ENCODE measurements at regions not wholly inside any gene's neighbourhood (a gene's known extent, or its start where the extent isn't known, plus 50 kb on each side); places are given as distances from the start of the nearest gene placed in this dataset.

DNA sequence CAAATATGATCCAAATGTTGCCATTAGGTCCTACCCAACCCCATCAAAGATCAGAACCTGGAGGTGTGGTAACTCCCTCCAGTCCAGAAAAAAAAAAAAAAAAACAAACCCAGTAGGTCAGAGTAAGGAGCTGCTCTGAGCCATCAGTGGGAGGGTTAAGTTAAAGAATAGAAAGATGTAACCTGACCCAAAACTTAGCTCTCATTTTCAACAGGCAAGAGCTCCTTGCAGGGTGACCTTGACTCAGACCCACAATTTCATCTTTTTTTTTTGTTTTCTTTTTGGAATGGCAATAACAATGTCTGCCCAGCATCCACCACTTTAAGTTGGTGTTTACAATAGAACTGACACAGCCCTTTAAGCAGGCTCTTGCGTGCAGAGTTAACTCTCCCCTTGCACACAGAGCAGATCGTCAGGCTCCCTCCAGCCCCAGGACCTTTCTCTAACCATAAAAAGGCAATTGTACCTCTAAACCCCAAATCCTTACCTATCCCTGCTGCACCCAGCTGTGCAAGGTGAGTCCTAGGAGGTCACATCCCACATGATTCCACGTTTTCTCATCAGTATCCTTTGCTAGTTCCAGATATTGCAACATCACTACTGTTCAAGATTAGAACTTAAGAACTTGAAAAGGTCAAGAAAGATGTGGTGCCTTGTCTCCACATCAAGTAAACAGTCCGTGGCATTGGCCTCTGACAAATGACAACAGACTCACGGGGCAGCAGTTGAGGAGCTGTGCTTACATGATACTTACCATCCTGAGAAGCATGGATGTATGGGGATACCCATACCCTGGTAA, 178.6 kb upstream of the EEA1 start:
- DNase-seq = no peak

GRCh38 chr12:93108985-93109384, 179.9 kb upstream of the EEA1 start:
- DNase-seq = no peak

- DNase-seq = no peak
Measured at GRCh38 chr12:93109551-93110203, 180.6 kb upstream of the EEA1 start.

DNA sequence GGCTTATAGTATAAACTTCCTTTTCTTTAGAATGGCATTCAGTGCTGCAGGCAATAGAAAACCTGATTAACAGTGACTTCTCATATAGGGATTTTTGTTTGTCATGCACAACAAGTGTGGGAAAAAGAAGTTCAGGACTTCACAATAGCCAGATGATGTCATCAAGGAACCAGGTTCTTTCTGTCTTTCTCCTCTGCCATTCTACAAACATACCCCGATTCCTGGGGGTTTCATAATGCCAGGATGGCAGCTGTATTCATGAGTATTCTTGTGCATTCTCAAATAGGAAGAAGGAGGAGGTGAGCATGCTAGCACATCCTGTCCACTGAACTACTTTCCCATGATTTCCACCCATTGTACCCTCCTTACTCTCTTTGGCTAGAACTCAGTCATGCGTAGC, 182.7 kb upstream of the EEA1 start:
- DNase-seq = no peak

- DNase-seq = no peak
Measured at GRCh38 chr12:93113317-93114006, 184.4 kb upstream of the EEA1 start.

DNA sequence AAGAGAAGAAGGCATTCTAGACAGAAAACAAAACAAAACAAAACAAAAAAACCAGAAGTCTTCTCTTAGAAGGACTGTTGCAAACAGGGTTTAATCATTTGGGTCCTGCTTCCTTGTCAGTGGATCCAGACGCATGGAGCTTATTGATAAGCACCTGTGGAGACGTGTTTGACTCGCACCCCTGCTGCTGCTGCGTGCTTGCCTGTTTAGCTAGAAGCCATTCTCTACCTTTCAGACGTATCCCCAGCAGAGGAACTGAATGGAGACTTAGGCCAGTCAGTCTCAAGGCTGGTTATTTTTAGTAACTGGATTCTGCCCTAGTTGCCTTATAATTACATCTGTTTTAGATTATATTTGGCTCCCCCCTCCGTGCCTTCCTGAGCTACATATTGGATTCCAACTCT, 186.1 kb upstream of the EEA1 start:
- DNase-seq = no peak

DNA sequence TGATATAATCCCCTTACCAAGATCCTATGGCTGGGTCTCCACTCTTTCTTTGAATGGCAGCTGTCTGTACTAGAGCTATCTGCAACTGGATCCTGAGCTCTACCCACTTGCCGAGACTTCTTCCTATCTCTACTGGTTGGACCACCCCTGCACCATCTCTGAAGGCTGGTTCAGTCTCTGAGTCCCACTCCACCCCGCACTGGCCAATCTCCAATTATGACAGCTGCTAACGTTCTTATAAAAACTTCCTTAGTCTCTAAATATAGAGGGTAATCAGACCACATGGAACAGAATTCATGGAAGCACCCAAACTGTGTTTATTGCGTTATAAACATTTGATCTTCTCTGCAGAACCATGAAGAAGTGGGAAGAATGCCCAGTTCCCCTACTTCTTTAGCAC, 186.6 kb upstream of the EEA1 start:
- no peak for DNase-seq

DNA sequence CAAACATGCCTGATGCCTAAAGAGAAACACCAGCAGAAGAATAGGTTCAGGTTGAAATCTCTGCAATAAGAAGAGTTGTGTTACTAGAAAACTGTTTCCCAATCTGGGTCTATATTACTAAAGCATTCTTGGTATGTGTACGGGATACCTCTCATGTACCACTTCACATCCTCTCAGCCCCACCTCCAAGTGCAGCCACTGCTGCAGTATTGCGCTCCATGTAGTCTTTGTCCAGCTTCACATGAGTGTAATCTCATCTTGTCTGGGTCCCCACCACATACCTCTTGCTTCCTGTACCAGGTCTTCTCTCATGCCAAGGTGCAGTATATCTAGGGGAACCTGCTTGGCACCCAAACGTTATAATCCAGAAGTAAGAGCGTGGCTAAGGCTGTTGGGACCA, 187.5 kb upstream of the EEA1 start:
- no peak for DNase-seq

- DNase-seq = no peak
Measured at GRCh38 chr12:93121729-93122488, 192.8 kb upstream of the EEA1 start.

DNA sequence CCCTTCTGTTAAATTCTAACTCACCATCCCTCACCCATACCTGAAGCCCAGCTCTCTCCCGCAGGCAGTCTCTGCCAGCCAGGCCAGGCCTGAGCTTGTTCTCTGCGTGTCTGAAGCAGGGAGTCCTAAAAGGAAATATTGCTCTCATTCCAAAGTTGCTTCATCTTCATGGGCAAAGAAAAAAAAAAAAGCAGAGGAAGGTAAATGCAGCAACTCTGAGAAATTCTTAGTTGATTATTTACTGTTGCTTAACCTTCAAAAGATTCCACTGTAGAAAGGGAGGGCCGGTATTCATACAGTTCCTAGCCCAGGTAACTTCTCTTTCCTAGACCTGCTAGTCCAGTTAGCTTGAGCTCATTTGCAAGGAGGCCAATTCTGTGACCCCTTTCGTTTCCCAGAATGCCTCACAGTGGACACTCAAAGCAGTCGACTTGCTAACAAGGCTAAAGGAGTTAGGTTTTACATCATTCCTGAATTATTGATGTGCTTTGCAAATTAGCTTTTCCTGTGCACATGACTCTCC, 193.5 kb upstream of the EEA1 start:
- DNase-seq = no peak

GRCh38 chr12:93125126-93125525, 196.0 kb upstream of the EEA1 start:
- no peak for DNase-seq

DNA sequence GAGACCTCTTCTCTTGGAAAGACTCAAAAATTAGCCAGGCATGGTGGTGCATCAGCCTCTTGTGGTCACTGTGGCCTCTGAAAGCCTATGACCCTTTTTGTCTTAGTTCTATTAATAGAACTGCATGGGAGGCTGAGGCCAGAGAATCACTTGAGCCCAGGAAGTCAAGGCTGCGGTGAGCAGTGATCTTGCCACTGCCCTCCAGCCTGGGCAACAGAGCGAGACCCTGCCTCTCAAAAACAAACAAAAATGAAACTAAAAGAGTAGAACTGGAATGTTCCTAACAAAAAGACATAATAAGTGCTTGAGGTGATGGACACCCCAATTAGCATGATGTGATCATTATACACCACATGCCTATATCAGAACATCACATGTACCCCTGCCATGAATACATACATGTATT, 197.0 kb upstream of the EEA1 start:
- no peak for DNase-seq

- DNase-seq = no peak
Measured at GRCh38 chr12:93127107-93127560, 198.0 kb upstream of the EEA1 start.

DNA sequence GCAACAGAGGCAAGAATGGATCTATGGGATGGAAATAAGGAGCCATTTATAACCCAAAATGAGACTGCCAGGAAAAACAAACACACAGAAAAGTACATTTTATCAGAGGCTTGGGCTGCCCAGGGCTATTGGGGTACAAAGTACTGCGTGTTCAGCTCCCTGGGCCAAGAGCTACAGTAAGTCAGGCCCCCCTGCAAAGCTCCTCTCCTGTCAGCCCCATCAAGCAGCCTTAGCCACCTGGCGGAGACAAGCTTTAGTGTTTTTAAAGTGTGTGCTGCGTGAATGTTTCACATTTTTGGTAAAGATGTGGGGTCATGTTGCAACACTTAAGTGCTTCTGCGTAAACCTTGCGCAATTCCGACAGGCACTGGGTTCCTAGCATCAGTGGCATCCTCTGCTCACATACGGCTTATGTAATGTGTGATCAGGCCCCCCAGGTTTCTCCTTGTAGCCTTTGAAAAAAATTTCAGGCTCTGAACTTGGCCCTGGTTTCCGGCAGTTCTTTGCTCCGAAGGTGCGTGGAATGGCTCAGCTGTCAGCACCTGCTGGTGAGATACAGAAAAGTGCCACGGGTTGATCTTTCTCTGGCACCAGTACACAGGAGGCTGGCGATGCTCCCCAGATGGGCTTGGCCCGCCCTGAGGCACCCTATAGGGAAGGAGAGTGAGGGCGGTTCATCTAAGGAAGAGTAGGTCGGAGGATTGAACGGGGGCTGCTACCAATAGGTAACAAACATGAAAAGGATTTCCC, 198.7 kb upstream of the EEA1 start:
- no peak for DNase-seq

DNA sequence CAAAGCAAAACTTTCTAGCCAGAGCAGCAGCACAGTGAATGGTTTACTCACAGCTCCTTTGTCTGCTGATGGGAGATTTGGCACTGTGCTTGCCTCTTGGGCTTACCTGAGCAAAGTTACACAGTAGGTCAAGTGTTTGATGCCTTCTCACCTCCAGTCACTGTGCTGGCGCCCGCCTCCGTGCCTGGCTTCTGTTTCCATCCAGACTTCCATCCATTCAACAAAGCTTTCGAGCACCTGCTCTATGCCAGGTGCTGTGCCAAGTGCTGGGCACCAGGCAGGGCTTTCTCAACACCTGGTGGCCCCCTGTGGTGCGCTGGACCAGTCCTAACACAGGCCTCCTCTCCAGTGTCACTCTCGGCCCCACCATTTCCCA, 199.2 kb upstream of the EEA1 start:
- no peak for DNase-seq

- no peak for DNase-seq
Measured at GRCh38 chr12:93130366-93131054, 201.4 kb upstream of the EEA1 start.

DNA sequence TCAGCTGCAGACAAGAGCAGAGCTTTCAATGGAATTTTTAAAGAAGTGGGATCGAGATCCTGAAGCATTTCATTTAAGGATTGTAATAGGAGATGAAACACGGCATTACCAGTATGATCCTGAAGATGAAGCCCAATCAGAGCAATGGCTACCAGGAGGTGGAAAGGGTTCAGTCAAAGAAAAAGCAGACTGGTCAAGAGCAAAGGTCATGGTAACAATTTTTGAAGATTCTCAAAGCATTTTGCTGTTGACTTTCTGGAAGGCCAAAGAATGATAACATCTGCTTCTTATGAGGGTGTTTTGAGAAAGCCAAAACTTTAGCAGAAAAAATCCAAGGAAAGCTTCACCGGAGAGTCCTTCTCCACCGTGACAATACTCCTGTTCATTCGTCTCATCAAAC, 204.3 kb upstream of the EEA1 start:
- DNase-seq = no peak

DNA sequence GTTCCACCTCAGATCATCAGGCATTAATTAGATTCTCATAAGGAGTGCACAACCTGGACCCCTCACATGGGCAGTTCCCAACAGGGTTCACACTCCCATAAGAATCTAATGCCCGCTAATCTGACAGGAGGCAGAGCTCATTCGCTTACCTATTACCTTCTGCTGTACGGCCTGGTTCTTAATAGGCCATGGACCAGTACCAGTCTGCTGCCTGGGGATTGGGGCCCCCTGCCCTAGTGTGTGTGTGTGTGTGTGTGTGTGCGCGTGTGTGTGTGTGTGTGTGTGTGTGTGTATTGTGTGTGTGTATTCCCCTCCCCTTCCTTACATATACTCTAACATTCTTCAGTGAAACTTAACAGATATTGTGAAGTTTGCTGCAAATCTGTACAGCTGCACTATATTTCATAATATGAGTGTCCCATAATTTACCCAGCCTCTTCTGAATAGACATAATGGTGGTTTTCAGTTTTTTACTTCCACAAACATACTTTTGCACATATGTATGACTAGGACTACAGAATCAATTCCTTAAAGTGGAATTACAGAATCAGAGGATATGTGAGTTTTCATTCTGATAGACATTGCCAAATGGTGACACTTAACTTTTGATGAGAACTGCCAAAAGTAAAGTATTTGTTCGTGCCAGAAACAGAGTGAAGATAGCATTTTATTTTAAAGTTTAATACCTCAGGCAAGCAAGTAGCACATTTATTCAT, 205.2 kb upstream of the EEA1 start:
- DNase-seq = no peak

GRCh38 chr12:93134893-93135285, 205.8 kb upstream of the EEA1 start:
- no peak for DNase-seq

GRCh38 chr12:93135286-93136239, 206.5 kb upstream of the EEA1 start:
- DNase-seq = no peak

Data from activated CD4-positive, alpha-beta T cell treated with anti-CD3 and anti-CD28 coated beads, Interleukin-2, amount 50 U/mL, for 4 hours (primary cell).